WTC11 (cell line): ENCODE measurements at regions not wholly inside any gene's neighbourhood (a gene's known extent, or its start where the extent isn't known, plus 50 kb on each side); places are given as distances from the start of the nearest gene placed in this dataset.

ENCODE experiments used
- ARID4B ChIP-seq: sonication (generic); formaldehyde crosslinking; IDR thresholded peaks from 2 replicates; pipeline ENCODE4 v1.8.0; 2023; ENCODE audit warnings: missing genetic modification reagents, mild to moderate bottlenecking, borderline replicate concordance
- CREB1 ChIP-seq: sonication (generic); formaldehyde crosslinking; IDR thresholded peaks from 2 replicates; pipeline ENCODE4 v1.8.0; 2023; ENCODE audit warnings: mild to moderate bottlenecking, missing genetic modification reagents
- CTCF ChIP-seq: fragments of 200-600 bp; IDR thresholded peaks from 2 replicates; pipeline ENCODE4 v1.8.0; 2022; ENCODE audit warnings: antibody characterized with exemption
- MAX ChIP-seq: sonication (generic); formaldehyde crosslinking; IDR thresholded peaks from 2 replicates; pipeline ENCODE4 v1.8.0; 2022; ENCODE audit warnings: mild to moderate bottlenecking, missing genetic modification reagents
- NR2C2 ChIP-seq: sonication (generic); formaldehyde crosslinking; IDR thresholded peaks from 2 replicates; pipeline ENCODE4 v1.8.0; 2022; ENCODE audit warnings: mild to moderate bottlenecking, missing genetic modification reagents
- PREB ChIP-seq: sonication (generic); formaldehyde crosslinking; IDR thresholded peaks from 2 replicates; pipeline ENCODE4 v1.8.1; 2022; ENCODE audit warnings: mild to moderate bottlenecking, missing genetic modification reagents, moderate library complexity, borderline replicate concordance
- ZNF281 ChIP-seq: sonication (generic); formaldehyde crosslinking; IDR thresholded peaks from 2 replicates; pipeline ENCODE4 v1.8.0; 2023; ENCODE audit warnings: mild to moderate bottlenecking, missing genetic modification reagents

GRCh38 chr9:79446523-79447307 lies 125.0 kb upstream of the TLE4 start:
- no peak for TF ChIP-seq CREB1
- TF ChIP-seq MAX (CRISPR knock-in tag): no peak
- no peak for TF ChIP-seq PREB
- no peak for TF ChIP-seq CTCF
- TF ChIP-seq ARID4B (CRISPR knock-in tag): no peak
- TF ChIP-seq ZNF281 (CRISPR knock-in tag): no peak
- TF ChIP-seq NR2C2 (CRISPR knock-in tag): no peak
